ENCODE measurements at regions not wholly inside any gene's neighbourhood (a gene's known extent, or its start where the extent isn't known, plus 50 kb on each side); places are given as distances from the start of the nearest gene placed in this dataset.

DNA sequence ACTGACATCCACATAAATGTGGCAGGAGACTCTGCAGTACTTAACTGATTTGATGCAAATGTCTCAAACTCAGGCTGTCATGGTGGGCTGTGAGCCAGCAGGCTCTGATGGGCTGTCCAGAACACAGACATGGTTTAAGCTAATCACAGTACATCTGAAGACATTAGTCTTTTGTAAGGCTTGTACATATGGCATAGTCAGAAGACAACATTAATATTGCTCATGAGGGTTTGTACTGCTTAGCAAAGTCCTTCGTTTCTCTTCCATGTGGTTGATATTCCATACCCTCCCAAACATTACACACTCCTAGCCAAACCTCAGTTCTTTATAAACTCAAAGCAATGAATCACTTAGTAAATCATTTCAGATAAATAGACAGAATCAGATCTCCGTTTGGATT is 330.6 kb downstream of the RND3 start:
- no peaks in the 10 kb centered on the region for H3K27me3 ChIP-seq
- H3K4me3 ChIP-seq = no peak overlapping the region
- intact Hi-C loops (cut with DNase I; ENCODE audit: low total_unique reads) = no loop called here
- no peak overlapping the region for H3K27ac ChIP-seq
- TF ChIP-seq CTCF (IDR thresholded peaks at IDR 0.05) (no peak), POLR2A (IDR thresholded peaks at IDR 0.05) (no peak)
- no peak for DNase-seq
- H3K9me3 ChIP-seq = no peaks in the 10 kb centered on the region
- no peaks in the 10 kb centered on the region for H3K4me1 ChIP-seq
- no peaks in the 10 kb centered on the region for H3K36me3 ChIP-seq

GRCh38 chr2:150156415-150156814 is 331.1 kb downstream of the RND3 start:
- no peak for TF ChIP-seq CTCF (IDR thresholded peaks at IDR 0.05)
- TF ChIP-seq POLR2A (IDR thresholded peaks at IDR 0.05) = no peak
- Histone ChIP-seq H3K36me3 (no peaks in the 10 kb centered on the region), H3K4me1 (no peaks in the 10 kb centered on the region), H3K27me3 (no peaks in the 10 kb centered on the region), H3K27ac (no peak overlapping the region), H3K9me3 (no peaks in the 10 kb centered on the region), H3K4me3 (no peak overlapping the region)
- intact Hi-C loops (cut with DNase I; ENCODE audit: low total_unique reads) = no loop called here
- no peak for DNase-seq

- Histone ChIP-seq H3K4me1 (no peaks in the 10 kb centered on the region), H3K9me3 (no peaks in the 10 kb centered on the region), H3K27me3 (no peaks in the 10 kb centered on the region), H3K4me3 (no peak overlapping the region), H3K27ac (no peak overlapping the region), H3K36me3 (no peaks in the 10 kb centered on the region)
- intact Hi-C loops (cut with DNase I; ENCODE audit: low total_unique reads) = no loop called here
- no peak for DNase-seq
- TF ChIP-seq CTCF (IDR thresholded peaks at IDR 0.05) (no peak), POLR2A (IDR thresholded peaks at IDR 0.05) (no peak)
These were observed 333.1 kb downstream of the RND3 start for GRCh38 chr2:150154308-150154797.

DNA sequence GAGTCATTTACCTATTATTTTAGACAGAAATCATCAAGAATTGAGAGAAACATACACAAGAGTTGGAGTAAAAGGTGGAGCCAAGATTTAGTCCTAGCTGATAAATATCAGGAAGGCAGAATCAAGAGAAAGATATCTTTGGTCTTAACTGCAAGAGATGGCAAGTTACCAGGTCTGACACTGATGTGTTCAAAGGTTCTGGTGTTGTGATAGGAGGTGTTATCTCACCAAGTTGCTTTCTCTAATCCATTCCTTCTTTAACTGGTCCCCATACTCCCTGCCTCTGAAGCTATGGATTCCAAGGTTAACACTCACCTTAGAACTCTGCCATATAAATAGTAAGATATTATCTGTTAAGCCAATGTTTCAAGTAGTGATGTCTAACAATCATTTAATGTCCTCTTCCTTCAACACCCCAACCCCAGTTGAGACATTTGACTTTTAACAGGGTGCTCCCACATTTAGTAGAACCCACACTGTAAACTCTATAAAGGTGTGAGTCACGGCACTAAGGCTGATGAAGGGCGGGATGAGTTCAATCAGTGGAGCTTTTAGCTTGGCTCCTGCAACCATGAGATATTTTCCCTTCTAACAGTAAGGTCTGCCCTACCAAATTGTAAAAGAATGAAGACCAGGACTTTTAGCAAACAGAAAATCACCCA is 333.7 kb downstream of the RND3 start:
- H3K27ac ChIP-seq = no peak overlapping the region
- intact Hi-C loops (cut with DNase I; ENCODE audit: low total_unique reads) = no loop called here
- H3K36me3 ChIP-seq = no peaks in the 10 kb centered on the region
- no peaks in the 10 kb centered on the region for H3K27me3 ChIP-seq
- H3K4me3 ChIP-seq = no peak overlapping the region
- no peaks in the 10 kb centered on the region for H3K4me1 ChIP-seq
- no peak for DNase-seq
- TF ChIP-seq CTCF (IDR thresholded peaks at IDR 0.05) = no peak
- no peak for TF ChIP-seq POLR2A (IDR thresholded peaks at IDR 0.05)
- H3K9me3 ChIP-seq = no peaks in the 10 kb centered on the region

- Histone ChIP-seq H3K4me1 (no peaks in the 10 kb centered on the region), H3K27me3 (no peaks in the 10 kb centered on the region), H3K4me3 (no peak overlapping the region), H3K36me3 (no peaks in the 10 kb centered on the region), H3K9me3 (no peaks in the 10 kb centered on the region), H3K27ac (no peak overlapping the region)
- DNase-seq = no peak
- intact Hi-C loops (cut with DNase I; ENCODE audit: low total_unique reads) = no loop called here
- TF ChIP-seq POLR2A (IDR thresholded peaks at IDR 0.05) (no peak), CTCF (IDR thresholded peaks at IDR 0.05) (no peak)
These were observed 335.2 kb downstream of the RND3 start for GRCh38 chr2:150152230-150152629.
